HUES6 (cell line): ENCODE measurements at regions not wholly inside any gene's neighbourhood (a gene's known extent, or its start where the extent isn't known, plus 50 kb on each side); places are given as distances from the start of the nearest gene placed in this dataset.

ENCODE experiments used
- H3K27ac ChIP-seq: 2 replicates; pipeline ENCODE4 v1.7.0; 2013; ENCODE audit warnings: low read depth, mild to moderate bottlenecking, low read length, inconsistent platforms
- H3K27me3 ChIP-seq: 2 replicates; pipeline ENCODE4 v1.6.1; 2013; ENCODE audit warnings: low read length; ENCODE audit not compliant: control insufficient read depth, insufficient read depth
- H3K36me3 ChIP-seq: 2 replicates; pipeline ENCODE4 v1.6.1; 2013; ENCODE audit warnings: low read length; ENCODE audit not compliant: control insufficient read depth, insufficient read depth
- H3K4me1 ChIP-seq: 2 replicates; pipeline ENCODE4 v1.6.1; 2013; ENCODE audit warnings: low read length; ENCODE audit not compliant: control insufficient read depth, insufficient read depth
- H3K4me3 ChIP-seq: 2 replicates; pipeline ENCODE4 v1.5.1; 2013; ENCODE audit warnings: low read depth, low read length
- H3K9ac ChIP-seq: one replicate; pipeline ENCODE4 v1.6.1; 2013; ENCODE audit warnings: mild to moderate bottlenecking, low read length
- H3K9me3 ChIP-seq: 2 replicates; pipeline ENCODE4 v1.6.1; 2013; ENCODE audit warnings: low read depth, low read length; ENCODE audit not compliant: control insufficient read depth, insufficient read depth

DNA sequence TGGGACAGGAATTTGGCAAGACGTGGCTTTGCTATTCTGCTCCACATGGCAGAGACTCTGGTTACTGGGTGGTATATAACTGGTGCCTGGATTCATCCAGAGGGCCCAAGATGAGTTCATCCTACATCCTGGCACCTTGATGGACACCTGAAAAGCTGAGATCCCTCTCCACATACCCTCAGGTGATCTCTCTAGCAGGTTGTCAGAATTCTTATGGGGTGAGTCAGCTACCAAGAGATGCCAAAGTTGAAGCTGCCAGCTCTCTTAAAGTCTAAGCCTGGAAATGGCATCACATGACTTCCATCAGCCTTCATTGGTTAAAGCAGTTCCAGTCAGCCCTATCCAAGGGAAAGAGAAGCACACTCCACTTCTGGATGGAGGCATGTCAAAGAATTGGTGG is 300.7 kb upstream of the SEL1L start:
- no peak overlapping the region for H3K9ac ChIP-seq
- no peaks in the 10 kb centered on the region for H3K36me3 ChIP-seq
- peaks cover 28% of the 10 kb centered on the region for H3K9me3 ChIP-seq
- H3K27ac ChIP-seq: no peak overlapping the region
- H3K27me3 ChIP-seq: no peaks in the 10 kb centered on the region
- no peak overlapping the region for H3K4me3 ChIP-seq
- H3K4me1 ChIP-seq: 0 out of 2 replicates have a peak, but pooled peaks cover 8% of the 10 kb centered on the region

DNA sequence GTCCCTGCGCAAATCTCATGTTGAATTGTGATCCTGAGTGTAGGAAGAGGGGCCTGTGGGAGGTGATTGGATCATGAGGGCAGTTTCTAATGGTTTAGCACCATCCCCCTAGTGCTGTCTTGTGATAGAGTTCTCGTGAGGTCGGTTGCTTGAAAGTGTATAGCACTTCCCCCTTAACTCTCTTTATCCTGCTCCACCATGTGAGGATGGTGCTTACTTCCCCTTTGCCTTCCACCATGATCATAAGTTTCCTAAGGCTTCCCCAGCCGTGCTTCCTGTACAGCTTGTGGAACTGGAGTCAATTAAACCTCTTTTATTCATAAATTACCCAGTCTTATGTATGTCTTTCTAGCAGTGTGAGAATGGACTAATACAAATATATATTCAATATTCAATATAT is 303.7 kb upstream of the SEL1L start:
- Histone ChIP-seq H3K9me3 (peaks cover 25% of the 10 kb centered on the region), H3K27ac (no peak overlapping the region), H3K9ac (no peak overlapping the region), H3K4me3 (no peak overlapping the region), H3K4me1 (no peaks in the 10 kb centered on the region), H3K36me3 (no peaks in the 10 kb centered on the region), H3K27me3 (no peaks in the 10 kb centered on the region)

DNA sequence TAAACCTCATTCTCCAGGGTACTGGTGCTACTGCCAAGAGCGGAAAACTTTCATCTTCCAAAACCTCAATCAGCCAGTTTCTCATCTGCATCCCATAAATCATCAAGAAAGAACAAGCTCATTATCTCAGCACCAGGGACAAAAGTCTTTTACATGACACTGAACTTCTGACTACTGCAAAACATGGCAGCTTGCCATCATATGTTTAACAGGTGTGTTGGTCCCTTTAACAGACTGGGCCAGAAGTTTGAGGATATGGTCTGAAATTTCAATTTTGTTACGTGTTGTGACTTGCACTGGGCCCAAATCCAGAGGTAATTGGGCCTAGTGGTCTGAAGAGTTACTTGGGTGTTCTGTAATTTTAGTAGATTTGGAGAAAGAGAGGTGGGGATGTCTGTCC is 305.4 kb upstream of the SEL1L start:
- Histone ChIP-seq H3K36me3 (no peaks in the 10 kb centered on the region), H3K27me3 (no peaks in the 10 kb centered on the region), H3K9ac (no peak overlapping the region), H3K9me3 (peaks cover 26% of the 10 kb centered on the region), H3K4me3 (no peak overlapping the region), H3K27ac (no peak overlapping the region), H3K4me1 (no peaks in the 10 kb centered on the region)

DNA sequence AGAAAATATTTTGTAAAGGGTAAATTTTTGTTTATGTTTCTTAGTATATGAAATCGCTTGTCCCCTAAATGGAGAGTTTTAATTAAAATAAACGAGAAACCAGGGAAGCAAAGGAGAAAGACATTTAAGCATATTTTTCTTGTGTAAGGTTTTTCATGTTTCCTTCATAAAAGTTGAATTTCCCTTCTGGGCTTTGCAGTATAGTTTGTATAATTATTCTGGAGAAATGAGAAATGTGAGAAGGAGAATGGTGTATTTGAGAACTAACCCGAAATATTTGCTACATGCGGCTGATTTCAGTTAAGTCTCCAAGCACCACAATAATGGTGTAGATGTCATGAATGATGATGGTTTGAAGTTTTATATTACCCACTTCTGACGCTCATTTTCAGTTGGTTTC is 307.7 kb upstream of the SEL1L start:
- Histone ChIP-seq H3K4me3 (no peak overlapping the region), H3K27me3 (no peaks in the 10 kb centered on the region)

DNA sequence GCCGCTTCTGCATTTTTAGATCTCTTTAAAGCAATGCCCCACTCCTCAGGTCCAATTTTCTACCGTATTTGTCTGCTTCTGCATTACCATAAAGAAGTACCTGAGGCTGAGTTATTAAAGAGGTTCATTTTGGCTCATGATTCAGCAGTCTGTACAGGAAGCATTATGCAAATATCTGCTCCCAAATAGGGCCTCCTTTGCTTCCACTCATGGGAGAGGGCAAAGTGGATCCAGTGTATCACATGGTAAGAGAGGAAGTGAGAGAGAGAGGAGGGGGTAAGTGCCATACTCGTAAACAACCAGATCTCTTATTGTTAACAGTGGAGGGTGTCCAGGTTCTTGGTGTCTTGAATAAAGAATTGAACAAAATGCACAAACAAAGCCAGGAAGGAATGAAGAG is 316.1 kb upstream of the SEL1L start:
- Histone ChIP-seq H3K27ac (no peak overlapping the region), H3K9ac (no peak overlapping the region), H3K36me3 (no peaks in the 10 kb centered on the region), H3K4me3 (no peak overlapping the region), H3K4me1 (no peaks in the 10 kb centered on the region), H3K27me3 (no peaks in the 10 kb centered on the region), H3K9me3 (peaks cover 31% of the 10 kb centered on the region)

More for the DNA sequence above, 307.7 kb upstream of the SEL1L start:
- no peaks in the 10 kb centered on the region for H3K36me3 ChIP-seq
- H3K9me3 ChIP-seq: peaks cover 19% of the 10 kb centered on the region
- no peaks in the 10 kb centered on the region for H3K4me1 ChIP-seq
- H3K27ac ChIP-seq: no peak overlapping the region
- no peak overlapping the region for H3K9ac ChIP-seq

DNA sequence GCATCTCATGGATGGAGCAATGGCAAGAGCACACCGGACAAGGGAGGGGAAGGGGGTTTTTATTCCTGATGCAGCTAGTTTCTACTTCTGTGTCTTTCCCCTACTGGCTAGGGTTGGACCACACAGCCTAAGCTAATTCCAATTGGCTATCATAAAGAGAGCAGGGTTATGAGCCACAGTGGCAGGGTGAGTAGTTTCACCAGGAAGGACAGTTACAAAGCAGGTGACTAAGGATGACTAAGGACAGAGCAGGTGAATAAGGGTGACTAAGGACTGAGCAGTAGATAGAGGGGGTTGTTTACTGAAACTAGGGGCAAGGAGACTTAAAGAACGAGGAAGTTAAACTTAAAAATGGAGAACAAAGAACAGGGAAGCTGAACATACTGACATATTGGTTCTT is 321.4 kb upstream of the SEL1L start:
- H3K36me3 ChIP-seq: no peaks in the 10 kb centered on the region
- no peak overlapping the region for H3K9ac ChIP-seq
- H3K27me3 ChIP-seq: no peaks in the 10 kb centered on the region
- no peaks in the 10 kb centered on the region for H3K4me1 ChIP-seq
- no peak overlapping the region for H3K4me3 ChIP-seq
- no peak overlapping the region for H3K27ac ChIP-seq
- H3K9me3 ChIP-seq: peaks cover 31% of the 10 kb centered on the region

DNA sequence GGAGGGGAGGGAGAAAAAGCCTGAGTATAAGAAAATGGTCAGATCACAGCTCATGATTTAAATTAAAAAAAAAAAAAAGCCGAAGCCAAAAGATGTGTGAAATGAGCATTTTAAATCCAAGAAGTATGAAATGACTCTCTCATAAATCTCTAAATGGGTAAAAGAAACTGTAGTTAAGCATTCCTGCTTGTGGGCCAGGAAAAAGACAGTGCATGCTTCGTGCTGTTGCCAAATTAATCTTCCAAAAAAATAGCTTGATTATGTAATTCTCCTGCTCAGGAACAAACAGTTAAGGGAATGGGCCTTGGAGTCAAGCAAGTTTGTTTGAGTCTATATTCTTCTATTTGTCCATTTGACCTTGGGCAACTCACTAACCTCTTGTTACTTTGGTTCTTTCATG is 325.4 kb upstream of the SEL1L start:
- Histone ChIP-seq H3K4me1 (no peaks in the 10 kb centered on the region), H3K27me3 (no peaks in the 10 kb centered on the region), H3K36me3 (no peaks in the 10 kb centered on the region), H3K4me3 (no peak overlapping the region), H3K27ac (no peak overlapping the region), H3K9ac (no peak overlapping the region), H3K9me3 (peaks cover 31% of the 10 kb centered on the region)

DNA sequence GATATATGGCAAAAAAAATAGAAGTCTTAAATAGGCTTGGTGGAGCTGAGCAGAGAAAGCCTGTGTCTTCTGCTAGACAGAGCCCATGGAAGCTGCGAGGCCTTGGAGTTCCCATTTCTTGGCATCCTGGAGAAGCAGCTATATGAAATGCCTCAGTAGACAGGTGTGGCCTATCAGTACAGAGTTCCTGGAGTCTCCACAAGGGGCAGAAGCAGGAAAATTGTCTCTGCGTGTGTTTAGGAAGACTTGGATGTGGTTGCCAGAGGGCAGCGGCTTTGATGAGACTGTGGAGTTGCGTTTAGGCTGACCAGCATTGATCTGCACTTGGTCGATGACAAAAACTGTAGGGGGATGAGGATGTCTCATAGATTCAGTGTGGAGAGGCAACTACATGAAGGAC is 334.5 kb upstream of the SEL1L start:
- Histone ChIP-seq H3K4me3 (no peak overlapping the region), H3K27me3 (no peaks in the 10 kb centered on the region), H3K27ac (no peak overlapping the region), H3K9me3 (no peaks in the 10 kb centered on the region), H3K4me1 (no peaks in the 10 kb centered on the region), H3K36me3 (no peaks in the 10 kb centered on the region), H3K9ac (no peak overlapping the region)

DNA sequence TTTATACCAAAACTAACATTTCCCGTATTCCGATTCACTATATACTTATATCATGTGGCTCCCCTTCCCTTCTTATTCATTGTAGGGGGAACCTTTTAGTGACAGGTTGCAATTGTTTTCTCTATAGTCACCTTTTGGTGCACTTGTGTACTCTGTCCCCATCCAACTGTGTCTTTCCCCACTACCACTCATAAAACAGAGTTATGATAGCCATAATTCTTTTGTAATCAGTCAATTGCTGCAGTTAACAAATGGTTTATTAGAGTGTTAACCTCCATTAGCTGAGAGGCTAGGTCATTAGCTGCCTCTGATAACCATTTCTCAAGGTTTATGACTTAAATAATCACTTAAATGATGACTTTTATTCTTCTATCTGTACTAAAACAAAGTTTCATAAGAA is 338.1 kb upstream of the SEL1L start:
- Histone ChIP-seq H3K4me1 (no peaks in the 10 kb centered on the region), H3K9me3 (peaks cover 18% of the 10 kb centered on the region), H3K9ac (no peak overlapping the region), H3K36me3 (no peaks in the 10 kb centered on the region), H3K27me3 (no peaks in the 10 kb centered on the region), H3K4me3 (no peak overlapping the region), H3K27ac (no peak overlapping the region)

DNA sequence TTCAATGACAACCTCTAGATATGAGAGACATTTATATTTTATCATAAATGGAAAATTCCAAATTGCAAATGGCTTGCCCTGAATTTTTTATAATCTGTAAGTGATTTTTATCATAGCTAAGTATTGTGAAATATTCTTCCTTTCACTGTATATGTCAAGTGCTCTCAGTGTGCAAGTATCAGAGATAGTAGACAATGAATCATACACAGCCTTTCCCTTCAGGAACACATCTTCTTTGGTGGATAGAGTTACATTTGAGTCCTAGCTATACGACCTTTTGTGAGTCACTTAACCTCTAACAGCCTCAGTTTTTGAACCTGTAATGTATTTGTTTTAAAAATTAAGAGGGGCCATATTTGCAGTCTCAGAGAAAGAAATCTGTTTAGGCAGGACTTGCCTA is 350.7 kb upstream of the SEL1L start:
- Histone ChIP-seq H3K9ac (no peak overlapping the region), H3K27me3 (no peaks in the 10 kb centered on the region), H3K27ac (no peak overlapping the region), H3K9me3 (no peaks in the 10 kb centered on the region), H3K4me1 (no peaks in the 10 kb centered on the region), H3K4me3 (no peak overlapping the region), H3K36me3 (no peaks in the 10 kb centered on the region)

DNA sequence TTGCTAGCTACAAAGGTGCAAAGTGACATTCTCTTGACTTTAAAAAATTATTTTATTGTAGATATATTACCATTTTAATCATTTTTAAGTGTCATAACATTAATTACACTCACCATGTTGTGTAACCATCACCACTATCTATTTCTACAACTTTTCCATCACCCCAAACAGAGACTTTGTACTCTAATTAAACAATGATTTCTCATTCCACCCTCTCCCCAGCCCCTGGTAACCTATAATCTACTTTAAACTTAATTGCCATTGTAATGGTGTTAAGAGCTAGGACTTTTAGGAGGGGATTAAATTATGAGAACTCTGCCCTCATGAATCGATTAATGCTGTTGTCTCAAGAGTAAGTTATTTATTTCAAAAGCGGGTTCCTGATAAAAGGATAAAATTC is 352.9 kb upstream of the SEL1L start:
- no peaks in the 10 kb centered on the region for H3K4me1 ChIP-seq
- H3K27me3 ChIP-seq: no peaks in the 10 kb centered on the region
- no peaks in the 10 kb centered on the region for H3K9me3 ChIP-seq
- no peaks in the 10 kb centered on the region for H3K36me3 ChIP-seq
- H3K4me3 ChIP-seq: no peak overlapping the region
- no peak overlapping the region for H3K27ac ChIP-seq
- H3K9ac ChIP-seq: no peak overlapping the region

DNA sequence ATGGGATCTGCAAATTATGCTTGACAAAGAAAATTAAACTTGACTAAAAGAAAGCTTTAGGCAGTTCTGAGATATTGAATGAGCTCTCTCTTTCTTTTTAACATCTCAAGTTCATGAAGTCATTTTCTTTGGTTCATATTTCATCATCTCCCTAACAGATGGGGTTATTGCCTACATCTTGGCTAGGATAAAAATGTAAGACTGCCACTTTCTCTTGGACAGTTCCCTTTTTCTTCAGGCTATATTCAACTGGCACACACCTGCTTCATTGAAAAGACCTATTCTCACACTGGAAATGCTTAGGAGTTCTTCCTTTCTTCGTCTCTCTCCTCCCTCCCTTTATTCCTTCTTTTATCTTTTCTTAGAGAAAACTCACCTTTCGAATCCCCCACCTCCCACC is 355.9 kb upstream of the SEL1L start:
- H3K9me3 ChIP-seq: no peaks in the 10 kb centered on the region

More for the DNA sequence above, 355.9 kb upstream of the SEL1L start:
- Histone ChIP-seq H3K27me3 (no peaks in the 10 kb centered on the region), H3K36me3 (no peaks in the 10 kb centered on the region), H3K4me1 (no peaks in the 10 kb centered on the region), H3K9ac (no peak overlapping the region), H3K27ac (no peak overlapping the region), H3K4me3 (no peak overlapping the region)
